ENCODE measurements at regions not wholly inside any gene's neighbourhood (a gene's known extent, or its start where the extent isn't known, plus 50 kb on each side); places are given as distances from the start of the nearest gene placed in this dataset.

DNA sequence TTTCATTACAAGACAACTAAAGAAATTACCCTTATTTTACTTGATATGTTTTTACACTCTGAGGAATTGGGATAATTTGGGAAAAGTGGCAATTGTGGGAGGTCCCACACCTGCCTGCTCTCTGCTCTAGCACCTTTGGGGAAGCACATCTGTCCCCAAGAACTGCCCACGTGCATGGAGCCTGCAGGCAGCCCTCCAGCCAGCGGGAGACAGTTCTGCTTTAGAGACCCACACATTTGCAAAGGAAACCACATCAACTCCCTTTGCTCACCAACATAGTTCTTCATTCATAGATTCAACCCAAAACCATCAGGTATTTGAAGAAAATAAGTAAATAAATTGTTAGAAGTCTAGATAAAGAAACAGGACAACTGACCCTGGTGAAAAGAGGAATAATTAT, 239.9 kb upstream of the ID2 start:
- H3K4me3 ChIP-seq: no peak overlapping the region
- no peaks in the 10 kb centered on the region for H3K36me3 ChIP-seq (ENCODE audit: control insufficient read depth, insufficient read depth, low read length)
- POLR2A ChIA-PET: interaction anchor here (1.0 kb wide), 1 partner anchor 10 kb away, joined by 3 read pairs; no protein-coding TSS in a partner anchor
- no peak overlapping the region for H3K27ac ChIP-seq (ENCODE audit: extremely low read depth, low read depth, low read length)
- H3K79me2 ChIP-seq (ENCODE audit: control insufficient read depth, insufficient read depth, low read length): no peaks in the 10 kb centered on the region
- DNase-seq (ENCODE audit: extremely low read depth in 1 of 4, low spot score in 3 of 4) (no peak), FAIRE-seq (no peak), ATAC-seq (no peak)
- in situ Hi-C loops (cut with MboI): no loop called here
- BruUV-seq (replicated peaks): no TSS peak
- no peaks in the 10 kb centered on the region for H3K9me1 ChIP-seq (ENCODE audit: control insufficient read depth, insufficient read depth, low read length)
- H3K9me3 ChIP-seq (replicated peaks; ENCODE audit: control insufficient read depth, insufficient read depth, low read depth, low read length): no peaks in the 10 kb centered on the region
- CTCF ChIA-PET (ENCODE audit: low intra/inter-chr PET ratio): no interaction called here
- 0% methylated on average over 2 of the region's 2 CpGs for WGBS (ENCODE audit: insufficient coverage, low coverage, missing lambda C conversion rate)
- no peak overlapping the region for H3K4me2 ChIP-seq (ENCODE audit: insufficient read depth, low read length)
- no peak overlapping the region for H3K9ac ChIP-seq (ENCODE audit: insufficient read depth in 1 of 2, low read depth in 2 of 2, low read length in 2 of 2)
- peaks cover 13 to 32% of the 10 kb centered on the region in 2 experiments; a peak in 4 of 5 replicates for H3K27me3 ChIP-seq (ENCODE audit: control insufficient read depth in 2 of 2, insufficient read depth in 2 of 2, low read length in 2 of 2)
- no peaks in the 10 kb centered on the region for H4K20me1 ChIP-seq (replicated peaks; ENCODE audit: control insufficient read depth, insufficient read depth, low read length)
- intact Hi-C loops (cut with micrococcal nuclease): no loop called here
- no peaks in the 10 kb centered on the region for H3K4me1 ChIP-seq (replicated peaks in 1 of 2; ENCODE audit: control insufficient read depth in 2 of 2, insufficient read depth in 2 of 2, low read length in 2 of 2)
- no peak overlapping the region for H2AFZ ChIP-seq (ENCODE audit: low read depth, low read length)
- TF ChIP-seq SNRNP70 (optimal IDR thresholded peaks at IDR 0.05; ENCODE audit: low read depth, low read length): no peak
- no peak for TF ChIP-seq NRF1 (conservative IDR thresholded peaks at IDR 0.05 in 1 of 2, IDR thresholded peaks at IDR 0.05 in 1 of 2)
- TF ChIP-seq HSF4 (CRISPR knock-in tag; IDR thresholded peaks at IDR 0.05; ENCODE audit: borderline replicate concordance): no peak
- TF ChIP-seq REST (IDR thresholded peaks at IDR 0.05; ENCODE audit: borderline replicate concordance): no peak
- no peak for TF ChIP-seq REST (CRISPR knock-in tag; IDR thresholded peaks at IDR 0.05; ENCODE audit: low read depth)
- no peak for TF ChIP-seq CHD1 (IDR thresholded peaks at IDR 0.05; ENCODE audit: low read length)
- TF ChIP-seq, protein P1, sequence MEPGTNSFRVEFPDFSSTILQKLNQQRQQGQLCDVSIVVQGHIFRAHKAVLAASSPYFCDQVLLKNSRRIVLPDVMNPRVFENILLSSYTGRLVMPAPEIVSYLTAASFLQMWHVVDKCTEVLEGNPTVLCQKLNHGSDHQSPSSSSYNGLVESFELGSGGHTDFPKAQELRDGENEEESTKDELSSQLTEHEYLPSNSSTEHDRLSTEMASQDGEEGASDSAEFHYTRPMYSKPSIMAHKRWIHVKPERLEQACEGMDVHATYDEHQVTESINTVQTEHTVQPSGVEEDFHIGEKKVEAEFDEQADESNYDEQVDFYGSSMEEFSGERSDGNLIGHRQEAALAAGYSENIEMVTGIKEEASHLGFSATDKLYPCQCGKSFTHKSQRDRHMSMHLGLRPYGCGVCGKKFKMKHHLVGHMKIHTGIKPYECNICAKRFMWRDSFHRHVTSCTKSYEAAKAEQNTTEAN (CRISPR knock-in tag; IDR thresholded peaks at IDR 0.05): no peak
- TF ChIP-seq CAMTA2 (CRISPR knock-in tag; conservative IDR thresholded peaks at IDR 0.05): no peak
- TF ChIP-seq DNMT1 (IDR thresholded peaks at IDR 0.05): no peak
- no peak for TF ChIP-seq SAFB2 (IDR thresholded peaks at IDR 0.05; ENCODE audit: borderline replicate concordance, low read depth, low read length, severe bottlenecking)
- no peak for TF ChIP-seq ZNF253 (CRISPR knock-in tag; conservative IDR thresholded peaks at IDR 0.05)
- TF ChIP-seq RBM17 (IDR thresholded peaks at IDR 0.05; ENCODE audit: borderline replicate concordance, low read depth, low read length): no peak
- TF ChIP-seq TEAD2 (tag; IDR thresholded peaks at IDR 0.05): no peak
- no peak for TF ChIP-seq ZFP30 (CRISPR knock-in tag; IDR thresholded peaks at IDR 0.05; ENCODE audit: borderline replicate concordance)
- no peak for TF ChIP-seq POLR2A (conservative IDR thresholded peaks at IDR 0.05)

Data from K562 (cell line).